WI38 (cell line): ENCODE measurements at regions not wholly inside any gene's neighbourhood (a gene's known extent, or its start where the extent isn't known, plus 50 kb on each side); places are given as distances from the start of the nearest gene placed in this dataset.
"Not testable (repeated sequence)": the region's sequence is repeated elsewhere in the genome, so short reads cannot be mapped to it uniquely, and the experiment has no call there.

ENCODE experiments used
- H3K4me3 ChIP-seq: 2 replicates; pipeline ENCODE4 v1.5.1; 2011; ENCODE audit warnings: low read depth, mild to moderate bottlenecking, control low read depth, low read length
- CTCF ChIP-seq: IDR thresholded peaks from 2 replicates; pipeline ENCODE4 v1.5.1; 2012; ENCODE audit warnings: low read depth, mild to moderate bottlenecking, control low read depth, low read length

- TF ChIP-seq CTCF, result no peak
- no peak overlapping the region for H3K4me3 ChIP-seq
Measured at GRCh38 chr2:221731432-221732145, 159.5 kb upstream of the EPHA4 start.

- no peak overlapping the region for H3K4me3 ChIP-seq
- no peak for TF ChIP-seq CTCF
Measured at GRCh38 chr2:221726894-221727513, 154.9 kb upstream of the EPHA4 start.

- H3K4me3 ChIP-seq, result no peak overlapping the region
- no peak for TF ChIP-seq CTCF
Measured at GRCh38 chr2:221724631-221725203, 152.6 kb upstream of the EPHA4 start.

- H3K4me3 ChIP-seq, result not testable (repeated sequence)
Measured at GRCh38 chr2:221724117-221724516, 152.0 kb upstream of the EPHA4 start.

GRCh38 chr2:221716426-221717303, 144.6 kb upstream of the EPHA4 start:
- H3K4me3 ChIP-seq, result no peak overlapping the region
- TF ChIP-seq CTCF, result no peak

- H3K4me3 ChIP-seq, result no peak overlapping the region
- no peak for TF ChIP-seq CTCF
Measured at GRCh38 chr2:221715523-221716247, 143.6 kb upstream of the EPHA4 start.

GRCh38 chr2:221710744-221711143, 138.6 kb upstream of the EPHA4 start:
- no peak overlapping the region for H3K4me3 ChIP-seq
- no peak for TF ChIP-seq CTCF
